SK-N-SH (cell line): ENCODE measurements at regions not wholly inside any gene's neighbourhood (a gene's known extent, or its start where the extent isn't known, plus 50 kb on each side); places are given as distances from the start of the nearest gene placed in this dataset.

Experiments used
- TF ChIP-seq, protein P1 (sequence below): fragments of 150-350 bp; IDR thresholded peaks from 2 replicates; pipeline ENCODE4 v1.6.1; 2016; ENCODE audit warnings: mild to moderate bottlenecking, low read depth, low read length
- TF ChIP-seq, protein P2 (sequence below): fragments of 200-600 bp; sonication (generic); IDR thresholded peaks from 2 replicates; pipeline ENCODE4 v1.6.1; 2017; ENCODE audit warnings: antibody characterized with exemption, mild to moderate bottlenecking, moderate library complexity

GRCh38 chr13:80244574-80244973, 96.4 kb downstream of the SPRY2 start:
- TF ChIP-seq, protein P1, sequence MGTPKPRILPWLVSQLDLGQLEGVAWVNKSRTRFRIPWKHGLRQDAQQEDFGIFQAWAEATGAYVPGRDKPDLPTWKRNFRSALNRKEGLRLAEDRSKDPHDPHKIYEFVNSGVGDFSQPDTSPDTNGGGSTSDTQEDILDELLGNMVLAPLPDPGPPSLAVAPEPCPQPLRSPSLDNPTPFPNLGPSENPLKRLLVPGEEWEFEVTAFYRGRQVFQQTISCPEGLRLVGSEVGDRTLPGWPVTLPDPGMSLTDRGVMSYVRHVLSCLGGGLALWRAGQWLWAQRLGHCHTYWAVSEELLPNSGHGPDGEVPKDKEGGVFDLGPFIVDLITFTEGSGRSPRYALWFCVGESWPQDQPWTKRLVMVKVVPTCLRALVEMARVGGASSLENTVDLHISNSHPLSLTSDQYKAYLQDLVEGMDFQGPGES, result no peak
- TF ChIP-seq, protein P2, sequence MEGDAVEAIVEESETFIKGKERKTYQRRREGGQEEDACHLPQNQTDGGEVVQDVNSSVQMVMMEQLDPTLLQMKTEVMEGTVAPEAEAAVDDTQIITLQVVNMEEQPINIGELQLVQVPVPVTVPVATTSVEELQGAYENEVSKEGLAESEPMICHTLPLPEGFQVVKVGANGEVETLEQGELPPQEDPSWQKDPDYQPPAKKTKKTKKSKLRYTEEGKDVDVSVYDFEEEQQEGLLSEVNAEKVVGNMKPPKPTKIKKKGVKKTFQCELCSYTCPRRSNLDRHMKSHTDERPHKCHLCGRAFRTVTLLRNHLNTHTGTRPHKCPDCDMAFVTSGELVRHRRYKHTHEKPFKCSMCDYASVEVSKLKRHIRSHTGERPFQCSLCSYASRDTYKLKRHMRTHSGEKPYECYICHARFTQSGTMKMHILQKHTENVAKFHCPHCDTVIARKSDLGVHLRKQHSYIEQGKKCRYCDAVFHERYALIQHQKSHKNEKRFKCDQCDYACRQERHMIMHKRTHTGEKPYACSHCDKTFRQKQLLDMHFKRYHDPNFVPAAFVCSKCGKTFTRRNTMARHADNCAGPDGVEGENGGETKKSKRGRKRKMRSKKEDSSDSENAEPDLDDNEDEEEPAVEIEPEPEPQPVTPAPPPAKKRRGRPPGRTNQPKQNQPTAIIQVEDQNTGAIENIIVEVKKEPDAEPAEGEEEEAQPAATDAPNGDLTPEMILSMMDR, result no peak
